HG02571 (cell line): ENCODE measurements at regions not wholly inside any gene's neighbourhood (a gene's known extent, or its start where the extent isn't known, plus 50 kb on each side); places are given as distances from the start of the nearest gene placed in this dataset.
A peak's percentile ranks its signal among the peaks of the same experiment; 100 is the strongest.
"Not testable (repeated sequence)": the region's sequence is repeated elsewhere in the genome, so short reads cannot be mapped to it uniquely, and the experiment has no call there.

Source experiments
- ATAC-seq: cut with Tn5 transposase; IDR thresholded peaks from one replicate; pipeline ENCODE4 v1.9.1; 2021; ENCODE audit warnings: mild to moderate bottlenecking, moderate library complexity; ENCODE audit not compliant: unreplicated experiment

DNA sequence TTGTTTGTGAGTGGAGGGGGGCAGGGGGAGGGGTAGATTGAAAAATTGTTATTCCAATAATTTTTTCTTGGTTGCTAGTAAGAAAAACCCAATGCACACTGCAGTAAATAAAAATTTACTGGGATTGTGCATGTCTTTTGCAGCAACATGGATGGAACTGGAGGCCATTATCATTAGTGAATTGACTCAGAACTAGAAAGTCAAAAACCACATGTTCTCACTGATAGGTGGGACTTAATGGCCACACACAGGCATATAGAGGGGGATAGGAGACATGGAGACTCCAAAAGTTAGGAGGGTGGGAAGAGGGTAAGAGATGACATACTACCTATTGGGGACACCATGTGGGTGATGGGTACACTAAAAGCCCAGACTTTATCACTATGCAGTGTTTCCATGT is 67.2 kb downstream of the BUB3 start:
- ATAC-seq, result no peak

- no peak for ATAC-seq
These were observed 68.6 kb downstream of the BUB3 start for GRCh38 chr10:123222832-123223231.

DNA sequence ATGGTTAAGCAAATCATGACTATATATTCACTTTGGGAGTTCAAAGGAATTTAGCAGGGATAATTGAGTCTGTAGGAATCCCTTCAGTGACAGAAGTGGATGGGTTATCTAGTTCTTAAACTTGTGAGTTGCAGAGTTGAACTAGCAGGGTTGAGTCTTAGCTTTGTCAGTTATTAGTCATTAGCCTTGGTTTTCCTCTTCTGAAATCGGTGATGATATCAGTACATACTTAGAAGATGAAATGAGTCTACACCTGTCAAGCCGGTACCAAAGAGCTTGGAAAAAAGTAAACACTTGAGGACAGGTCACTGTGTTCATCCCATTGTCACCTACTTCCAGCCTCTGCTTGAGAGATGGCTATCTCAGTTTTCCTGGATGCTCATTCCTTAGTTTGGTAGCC is 73.5 kb downstream of the BUB3 start:
- ATAC-seq, result no peak

DNA sequence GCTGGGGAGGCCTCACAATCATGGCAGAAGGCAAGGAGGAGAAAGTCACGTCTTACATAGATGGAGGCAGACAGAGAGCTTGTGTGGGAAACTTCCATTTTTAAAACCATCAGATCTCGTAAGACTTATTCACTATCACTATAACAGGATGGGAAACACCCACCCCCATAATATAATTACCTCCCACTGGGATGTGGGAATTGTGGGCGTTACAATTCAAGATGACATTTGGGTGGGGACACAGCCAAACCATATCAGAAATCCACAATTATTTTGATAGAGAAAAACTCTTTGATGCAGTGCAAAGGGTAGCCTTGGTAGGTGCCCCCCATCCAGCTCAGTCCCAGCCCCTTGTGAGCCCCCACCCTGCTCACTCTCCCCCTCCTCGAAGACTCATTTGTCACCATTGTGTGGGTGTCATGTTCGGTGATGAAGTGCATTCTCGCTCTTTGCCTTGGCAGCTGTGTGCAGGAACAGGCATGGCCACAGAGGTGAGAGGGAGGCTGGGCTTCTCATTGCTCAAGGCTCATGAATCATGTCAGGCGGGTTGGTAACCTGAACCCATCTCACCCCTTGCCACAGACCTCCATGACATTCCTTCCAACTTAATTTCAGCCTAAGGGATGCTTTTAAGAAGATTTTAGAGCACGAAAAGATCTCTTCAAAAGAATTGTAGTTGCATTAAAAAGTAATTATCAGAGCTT is 75.9 kb downstream of the BUB3 start:
- no peak for ATAC-seq

- not testable (repeated sequence) for ATAC-seq
These were observed 78.7 kb downstream of the BUB3 start for GRCh38 chr10:123232879-123233278.

- ATAC-seq, result not testable (repeated sequence)
These were observed 80.8 kb downstream of the BUB3 start for GRCh38 chr10:123235014-123235413.

GRCh38 chr10:123236126-123236525 is 81.9 kb downstream of the BUB3 start:
- ATAC-seq, result no peak

DNA sequence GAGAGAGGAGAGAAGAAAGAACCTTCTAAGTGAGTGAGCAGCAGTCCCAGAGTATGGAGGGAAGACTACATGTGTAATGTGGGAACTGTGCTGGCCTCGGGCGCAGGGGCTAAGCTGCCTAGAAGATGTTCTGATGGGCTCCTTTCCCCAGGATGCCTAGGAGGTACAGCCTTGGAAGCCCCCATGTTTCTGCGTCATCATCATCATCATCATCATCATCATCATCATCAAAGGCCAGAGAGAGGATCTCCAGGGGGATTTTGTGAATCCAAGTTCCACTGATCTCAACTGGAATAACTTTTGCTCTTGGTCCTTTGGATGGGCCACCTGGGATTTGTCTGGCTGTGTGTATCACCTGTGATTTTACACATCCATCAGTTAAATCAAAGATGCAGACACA is 86.0 kb downstream of the BUB3 start:
- ATAC-seq, result no peak

- no peak for ATAC-seq
These were observed 86.6 kb downstream of the BUB3 start for GRCh38 chr10:123240776-123241175.

GRCh38 chr10:123241391-123242141 is 87.4 kb downstream of the BUB3 start:
- peak; percentile 71 for ATAC-seq

- no peak for ATAC-seq
These were observed 90.5 kb downstream of the BUB3 start for GRCh38 chr10:123244747-123245146.

GRCh38 chr10:123245264-123245663 is 91.1 kb downstream of the BUB3 start:
- ATAC-seq, result no peak

- ATAC-seq, result no peak
These were observed 95.7 kb downstream of the BUB3 start for GRCh38 chr10:123249894-123250293.

DNA sequence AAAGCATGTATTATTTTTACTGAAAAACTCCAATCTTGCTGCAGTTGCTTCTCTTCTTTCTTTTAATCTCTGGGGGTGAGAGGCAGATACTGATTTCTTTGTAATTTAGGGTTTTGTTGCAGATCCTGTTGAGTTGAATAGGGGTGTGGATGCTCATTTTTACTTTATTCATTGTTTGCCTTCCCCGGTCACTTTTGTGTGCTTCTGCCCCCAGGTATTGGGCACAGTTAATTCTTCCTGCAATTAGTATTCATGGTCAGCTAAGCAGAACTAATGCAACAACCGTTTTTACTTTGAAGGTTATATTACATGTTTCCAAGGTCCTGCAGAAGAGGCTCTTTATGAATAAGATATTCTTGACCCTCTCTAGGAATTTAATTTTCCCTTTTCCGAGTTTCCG is 96.4 kb downstream of the BUB3 start:
- no peak for ATAC-seq

- no peak for ATAC-seq
These were observed 98.6 kb downstream of the BUB3 start for GRCh38 chr10:123252779-123253178.

DNA sequence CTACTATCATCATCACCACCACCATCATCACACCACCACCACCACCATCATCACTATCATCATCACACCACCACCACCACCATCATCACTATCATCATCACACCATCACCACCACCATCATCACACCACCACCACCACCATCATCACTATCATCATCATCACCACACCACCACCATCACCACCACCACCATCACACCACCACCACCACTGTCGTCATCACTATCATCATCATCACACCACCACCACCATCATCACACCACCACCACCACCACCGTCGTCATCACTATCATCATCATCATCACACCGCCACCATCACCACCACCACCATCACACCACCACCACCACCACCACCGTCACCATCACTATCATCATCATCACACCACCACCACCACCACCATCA is 100.1 kb downstream of the BUB3 start:
- ATAC-seq, result not testable (repeated sequence)

DNA sequence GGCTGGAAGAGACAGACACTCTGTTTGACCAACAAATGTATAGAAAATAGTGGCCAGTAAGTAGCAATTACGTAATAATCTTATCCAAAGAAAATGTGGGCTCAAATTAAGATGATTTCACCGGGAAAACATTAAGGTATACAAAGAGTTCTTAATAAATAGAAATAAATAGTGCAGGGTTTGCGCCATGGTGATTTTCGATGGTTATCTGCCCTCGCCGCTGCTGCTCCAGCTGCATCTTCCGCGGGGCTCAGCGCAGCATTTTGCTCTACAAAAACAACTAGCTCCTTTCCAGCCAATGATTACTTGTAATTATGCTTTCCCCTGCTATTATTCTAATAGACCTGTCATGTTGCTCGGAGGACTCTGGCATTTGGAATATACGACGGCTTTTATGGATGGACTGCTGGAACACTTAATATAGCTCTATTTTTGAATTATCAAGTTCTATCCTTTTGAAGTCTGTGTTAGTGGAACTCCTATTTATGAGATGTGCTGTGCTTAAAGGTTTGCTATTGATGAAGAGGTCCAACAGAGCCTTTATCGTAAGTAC is 103.8 kb downstream of the BUB3 start:
- ATAC-seq, result no peak

GRCh38 chr10:123259081-123259480 is 104.9 kb downstream of the BUB3 start:
- no peak for ATAC-seq

GRCh38 chr10:123259791-123260190 is 105.6 kb downstream of the BUB3 start:
- ATAC-seq, result no peak

- ATAC-seq, result no peak
These were observed 108.3 kb downstream of the BUB3 start for GRCh38 chr10:123262456-123262855.

DNA sequence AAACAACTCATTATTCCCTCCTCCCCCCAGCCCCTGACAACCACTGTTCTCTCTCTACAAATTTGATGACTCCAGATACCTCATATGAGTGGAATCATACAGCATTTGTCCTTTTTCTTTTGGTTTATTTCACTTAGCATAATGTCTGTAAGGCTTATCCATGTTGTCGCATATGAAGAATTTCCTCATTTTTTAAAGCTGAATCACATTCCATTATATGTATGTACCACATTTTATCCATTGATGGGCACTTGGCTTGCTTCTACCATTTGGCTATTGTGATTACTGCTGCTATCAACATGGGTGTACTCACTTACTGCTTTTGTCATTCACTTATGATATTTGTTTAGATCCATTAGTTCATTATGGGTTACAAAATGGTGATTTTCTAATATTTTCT is 112.8 kb downstream of the BUB3 start:
- no peak for ATAC-seq

DNA sequence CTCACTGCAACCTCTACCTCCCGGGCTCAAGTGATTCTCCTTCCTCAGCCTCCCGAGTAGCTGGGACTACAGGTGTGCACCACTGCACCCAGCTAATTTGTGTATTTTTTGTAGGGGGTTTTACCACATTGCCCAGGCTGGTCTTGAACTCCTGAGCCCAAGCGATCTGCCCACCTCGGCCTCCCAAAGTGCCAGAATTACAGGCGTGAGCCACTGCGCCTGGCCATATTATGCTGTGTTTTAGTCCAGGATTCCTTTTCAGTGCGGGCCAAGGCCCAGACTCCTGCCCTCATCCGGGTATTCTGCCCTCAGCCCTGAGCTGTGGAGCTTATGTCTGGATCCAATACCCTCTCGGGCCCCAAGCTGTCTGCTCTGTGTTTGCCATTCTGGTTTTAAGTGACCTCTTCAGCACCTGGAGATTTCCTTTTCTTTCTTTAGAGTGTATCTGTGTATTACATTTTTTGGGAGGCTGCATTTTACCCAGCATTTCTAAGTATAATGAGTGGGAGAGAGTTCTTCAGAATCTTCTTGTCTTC is 114.9 kb downstream of the BUB3 start:
- no peak for ATAC-seq
